ENCODE measurements at regions not wholly inside any gene's neighbourhood (a gene's known extent, or its start where the extent isn't known, plus 50 kb on each side); places are given as distances from the start of the nearest gene placed in this dataset.

DNA sequence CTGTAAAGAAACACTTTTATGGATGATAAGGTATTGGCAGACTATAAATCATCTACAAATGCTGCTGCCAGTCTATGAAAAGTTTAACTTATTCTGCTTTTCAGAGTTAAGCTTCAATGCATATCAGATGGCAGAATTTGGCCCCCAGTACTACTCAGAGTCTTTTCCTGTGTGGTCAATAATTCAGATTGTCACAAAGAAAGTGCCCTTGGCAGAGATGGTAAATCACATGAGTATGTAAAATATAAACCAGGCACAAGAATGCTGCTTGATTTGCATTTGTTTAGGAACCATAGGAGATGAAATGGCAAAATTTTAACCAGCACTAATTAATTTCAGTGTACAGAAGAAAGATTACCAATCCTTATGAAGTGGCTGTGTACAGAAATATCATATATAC is 818.3 kb upstream of the POT1 start:
- H3K27me3 Mint-ChIP-seq, result no peaks in the 10 kb centered on the region
- no peaks in the 10 kb centered on the region for H3K4me1 Mint-ChIP-seq (ENCODE audit: unreplicated experiment)
- no peaks in the 10 kb centered on the region for H3K36me3 Mint-ChIP-seq
- no peak overlapping the region for H3K27ac Mint-ChIP-seq
- no peak for DNase-seq (ENCODE audit: extremely low spot score, unreplicated experiment)
- TF ChIP-seq CTCF (conservative IDR thresholded peaks at IDR 0.05), result no peak
- H3K9me3 Mint-ChIP-seq, result peaks cover 7% of the 10 kb centered on the region
- no peak overlapping the region for H3K4me3 Mint-ChIP-seq

DNA sequence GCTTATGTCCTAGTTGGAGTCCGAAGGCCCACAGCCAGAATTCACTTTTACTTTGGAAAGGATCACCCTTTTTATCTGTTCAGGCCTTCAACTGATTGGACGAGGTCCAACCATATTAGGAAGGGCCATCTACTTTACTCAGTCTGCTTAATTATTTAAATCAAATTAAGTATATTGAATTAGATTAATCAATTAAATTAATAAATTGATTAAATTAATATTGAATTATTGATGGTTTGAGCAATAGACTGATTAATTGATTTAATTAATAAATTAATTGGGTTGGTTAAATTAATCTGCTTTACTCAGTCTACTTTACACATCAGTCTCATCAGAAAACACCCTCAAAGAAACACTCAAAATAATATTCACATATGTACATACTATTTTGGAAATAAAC is 816.9 kb upstream of the POT1 start:
- Mint-ChIP-seq H3K4me3 (no peak overlapping the region), H3K4me1 (ENCODE audit: unreplicated experiment) (no peaks in the 10 kb centered on the region), H3K27me3 (no peaks in the 10 kb centered on the region), H3K36me3 (no peaks in the 10 kb centered on the region), H3K9me3 (peaks cover 7% of the 10 kb centered on the region), H3K27ac (no peak overlapping the region)
- TF ChIP-seq CTCF (conservative IDR thresholded peaks at IDR 0.05), result no peak
- DNase-seq (ENCODE audit: extremely low spot score, unreplicated experiment), result no peak

- no peaks in the 10 kb centered on the region for H3K9me3 Mint-ChIP-seq
- no peak for DNase-seq (ENCODE audit: extremely low spot score, unreplicated experiment)
- H3K27ac Mint-ChIP-seq, result no peak overlapping the region
- H3K27me3 Mint-ChIP-seq, result no peaks in the 10 kb centered on the region
- H3K4me3 Mint-ChIP-seq, result no peak overlapping the region
- H3K36me3 Mint-ChIP-seq, result no peaks in the 10 kb centered on the region
- no peak for TF ChIP-seq CTCF (conservative IDR thresholded peaks at IDR 0.05)
- no peaks in the 10 kb centered on the region for H3K4me1 Mint-ChIP-seq (ENCODE audit: unreplicated experiment)
Measured at GRCh38 chr7:125727215-125727614, 797.6 kb upstream of the POT1 start.

DNA sequence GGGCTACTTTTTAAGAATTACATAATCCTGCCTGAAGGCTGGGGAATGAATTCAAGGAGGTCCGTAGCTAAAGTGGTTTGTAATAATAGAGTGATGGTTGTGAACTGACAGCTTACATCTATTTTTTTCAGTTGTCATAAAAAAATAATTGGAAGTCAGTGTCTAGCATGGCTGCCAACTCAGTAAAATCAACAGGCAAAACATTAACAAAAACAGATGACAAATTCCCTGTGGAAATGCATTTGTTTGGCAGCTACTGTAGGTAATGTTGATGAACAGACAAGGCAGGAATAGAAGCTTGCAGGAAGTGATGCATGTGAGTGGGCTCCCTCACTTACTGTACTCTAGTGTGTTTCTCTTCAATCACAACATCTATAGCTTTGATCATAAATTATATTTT is 766.0 kb upstream of the POT1 start:
- Mint-ChIP-seq H3K27ac (no peak overlapping the region), H3K36me3 (no peaks in the 10 kb centered on the region), H3K9me3 (no peaks in the 10 kb centered on the region), H3K27me3 (no peaks in the 10 kb centered on the region), H3K4me3 (no peak overlapping the region), H3K4me1 (ENCODE audit: unreplicated experiment) (no peaks in the 10 kb centered on the region)
- TF ChIP-seq CTCF (conservative IDR thresholded peaks at IDR 0.05), result no peak
- DNase-seq (ENCODE audit: extremely low spot score, unreplicated experiment), result no peak

DNA sequence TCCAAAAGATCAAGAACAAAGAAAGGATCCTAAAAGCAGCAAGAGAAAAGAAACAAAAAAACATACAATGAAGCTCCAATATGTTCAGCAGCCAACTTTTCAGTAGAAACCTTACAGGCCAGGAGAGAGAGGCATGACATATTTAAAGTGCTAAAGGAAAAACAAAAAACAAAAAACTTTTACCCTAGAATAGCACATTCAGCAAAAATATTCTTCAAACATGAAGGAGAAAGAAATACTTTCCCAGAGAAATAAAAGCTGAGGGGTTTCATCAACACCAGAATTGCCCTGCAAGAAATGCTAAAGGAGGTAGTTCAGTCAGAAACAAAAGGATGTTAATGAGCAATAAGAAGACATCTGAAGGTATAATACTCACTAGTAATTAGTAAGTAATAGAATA is 753.5 kb upstream of the POT1 start:
- Mint-ChIP-seq H3K27ac (no peak overlapping the region), H3K36me3 (no peaks in the 10 kb centered on the region)

More for the DNA sequence above, 753.5 kb upstream of the POT1 start:
- no peaks in the 10 kb centered on the region for H3K4me1 Mint-ChIP-seq (ENCODE audit: unreplicated experiment)
- DNase-seq (ENCODE audit: extremely low spot score, unreplicated experiment), result no peak
- no peaks in the 10 kb centered on the region for H3K9me3 Mint-ChIP-seq
- no peak for TF ChIP-seq CTCF (conservative IDR thresholded peaks at IDR 0.05)
- H3K4me3 Mint-ChIP-seq, result no peak overlapping the region
- H3K27me3 Mint-ChIP-seq, result no peaks in the 10 kb centered on the region

Measured in type B pancreatic cell (in vitro differentiated cells).